ENCODE measurements at regions not wholly inside any gene's neighbourhood (a gene's known extent, or its start where the extent isn't known, plus 50 kb on each side); places are given as distances from the start of the nearest gene placed in this dataset.

- TF ChIP-seq CTCF (IDR thresholded peaks at IDR 0.05; ENCODE audit: insufficient read depth, low read length) (no peak), POLR2AphosphoS5 (IDR thresholded peaks at IDR 0.05; ENCODE audit: low read depth) (no peak)
Observed at GRCh38 chr21:38664841-38665240, 140.9 kb upstream of the ETS2 start.
